Endothelial cell of umbilical vein (primary cell): ENCODE measurements at regions not wholly inside any gene's neighbourhood (a gene's known extent, or its start where the extent isn't known, plus 50 kb on each side); places are given as distances from the start of the nearest gene placed in this dataset.
A peak's percentile ranks its signal among the peaks of the same experiment; 100 is the strongest.

ENCODE experiments used
- BruUV-seq: library from RNA; stranded (reverse); fragments of 400-500 nt; replicated peaks from 2 replicates; lab custom pipeline; 2021; lab: Mats Ljungman, UMichigan
- CTCF ChIA-PET: fragments of 300-600, 350-600 bp; sonication (Branson Sonifier 250); formaldehyde crosslinking; loops from one replicate; lab custom pipeline; 2021; ENCODE audit warnings: antibody characterized with exemption, inconsistent platforms; lab: Charles Lee
- POLR2A ChIA-PET: fragments of 300-600, 350-600 bp; sonication (Branson Sonifier 250); formaldehyde crosslinking; loops from one replicate; lab custom pipeline; 2021; ENCODE audit warnings: antibody characterized with exemption, inconsistent platforms; lab: Charles Lee
- DNase-seq: peaks from one replicate; pipeline ENCODE4 v3.0.0-alpha.2; 2011; ENCODE audit warnings: low read depth, low spot score
- FAIRE-seq: peaks from 2 replicates; lab custom pipeline; 2011; peaks lifted over from hg19 to GRCh38; lab: Jason Lieb, UNC
- H2AFZ ChIP-seq: 2 replicates; pipeline ENCODE4 v1.6.0; 2012; ENCODE audit warnings: low read depth, low read length, control low read depth, inconsistent platforms
- H3K27ac ChIP-seq: 2 replicates; pipeline ENCODE4 v1.5.1; 2011; ENCODE audit warnings: low read depth, mild to moderate bottlenecking, control low read depth, low read length, moderate library complexity; ENCODE audit not compliant: insufficient read depth
- H3K27me3 ChIP-seq, 2 experiments: 2 replicates each; pipeline versions ENCODE4 v1.6.0 to v1.6.1; 2011; ENCODE audit warnings: low read length in 2 of 2, mixed read lengths in 1 of 2; ENCODE audit not compliant: control insufficient read depth in 2 of 2, insufficient read depth in 2 of 2
- H3K36me3 ChIP-seq, 2 experiments: 2 replicates in 1 of 2; 3 replicates in 1 of 2; pipeline ENCODE4 v1.5.1; 2011; ENCODE audit warnings: low read length in 2 of 2, mild to moderate bottlenecking in 1 of 2, moderate library complexity in 1 of 2; ENCODE audit not compliant: control insufficient read depth in 2 of 2, insufficient read depth in 2 of 2; ENCODE audit errors: extremely low read depth in 1 of 2
- H3K4me1 ChIP-seq: 3 replicates; pipeline ENCODE4 v1.5.1; 2011; ENCODE audit warnings: mild to moderate bottlenecking, low read length; ENCODE audit not compliant: control insufficient read depth, insufficient read depth; ENCODE audit errors: extremely low read depth
- H3K4me2 ChIP-seq: 2 replicates; pipeline ENCODE4 v1.6.1; 2011; ENCODE audit warnings: low read length, control low read depth, mixed read lengths; ENCODE audit not compliant: insufficient read depth
- H3K4me3 ChIP-seq, 3 experiments: fragments of 200-600 bp in 1 of 3; sonication (generic), shearing (Covaris generic) in 1 of 3; replicated peaks in 1 of 3; 2 replicates each; pipeline ENCODE4 v1.5.1; 2011 to 2016; ENCODE audit warnings: control low read depth in 3 of 3, low read length in 3 of 3, mild to moderate bottlenecking in 2 of 3, inconsistent platforms in 1 of 3, low read depth in 1 of 3, moderate library complexity in 1 of 3; ENCODE audit not compliant: insufficient read depth in 1 of 3
- H3K79me2 ChIP-seq: 2 replicates; pipeline ENCODE4 v1.6.0; 2012; ENCODE audit warnings: low read length, inconsistent platforms; ENCODE audit not compliant: control insufficient read depth, insufficient read depth
- H3K9ac ChIP-seq: replicated peaks from 2 replicates; pipeline ENCODE3; 2011; ENCODE audit warnings: low read length, control low read depth; ENCODE audit not compliant: insufficient read depth; ENCODE audit errors: extremely low read depth
- H3K9me1 ChIP-seq: replicated peaks from 3 replicates; pipeline ENCODE4 v1.6.0; 2011; ENCODE audit warnings: mild to moderate bottlenecking, low read length; ENCODE audit not compliant: control insufficient read depth, insufficient read depth; ENCODE audit errors: extremely low read depth
- H3K9me3 ChIP-seq: replicated peaks from 2 replicates; pipeline ENCODE4 v1.5.1; 2012; ENCODE audit warnings: low read length, inconsistent platforms; ENCODE audit not compliant: control insufficient read depth, insufficient read depth
- H4K20me1 ChIP-seq: replicated peaks from 2 replicates; pipeline ENCODE3; 2011; ENCODE audit warnings: mild to moderate bottlenecking, low read length; ENCODE audit not compliant: control insufficient read depth, insufficient read depth; ENCODE audit errors: extremely low read depth
- EZH2 ChIP-seq: IDR thresholded peaks from 2 replicates; pipeline ENCODE4 v1.6.1; 2012; ENCODE audit warnings: borderline replicate concordance, low read depth, mild to moderate bottlenecking, moderate library complexity, low read length, inconsistent platforms; ENCODE audit not compliant: severe bottlenecking
- GATA2 ChIP-seq: IDR thresholded peaks from 2 replicates; pipeline ENCODE4 v1.7.0; 2011; ENCODE audit warnings: low read depth, mild to moderate bottlenecking, moderate library complexity, mixed read lengths, low read length; ENCODE audit not compliant: insufficient read length, insufficient read depth
- JUN ChIP-seq: IDR thresholded peaks from 2 replicates; pipeline ENCODE4 v1.6.1; 2011; ENCODE audit warnings: borderline replicate concordance, low read depth; ENCODE audit not compliant: insufficient read length, insufficient read depth
- MAX ChIP-seq: IDR thresholded peaks from 2 replicates; pipeline ENCODE4 v1.6.1; 2011; ENCODE audit not compliant: insufficient read depth, insufficient read length
- MYC ChIP-seq: IDR thresholded peaks from one replicate; pipeline ENCODE4 v1.6.1; 2011; ENCODE audit warnings: mild to moderate bottlenecking, low read depth, low read length
- POLR2A ChIP-seq: IDR thresholded peaks from 2 replicates; pipeline ENCODE4 v1.6.1; 2012; ENCODE audit warnings: low read depth, mild to moderate bottlenecking, control low read depth, low read length
- POLR2AphosphoS5 ChIP-seq: IDR thresholded peaks from 2 replicates; pipeline ENCODE4 v1.6.1; 2012; ENCODE audit warnings: low read depth, mild to moderate bottlenecking, control low read depth, low read length, moderate library complexity; ENCODE audit not compliant: insufficient read depth
- dilution Hi-C: fragments of 300-500 bp; cut with MboI; formaldehyde crosslinking; loops from one replicate; pipeline ENCODE4 v1.15.0; 2019; ENCODE audit warnings: low sequenced_read_pairs; ENCODE audit not compliant: extremely low pct_ligation_motif_present
- intact Hi-C: fragments of 100-400 bp; cut with micrococcal nuclease; formaldehyde crosslinking; loops from one replicate; pipeline ENCODE4 v1.10.0; 2022

- CTCF ChIA-PET: interaction anchor here (0.7 kb wide), 1 partner anchor 21 kb away, joined by 3 read pairs; no protein-coding TSS in a partner anchor
- POLR2A ChIA-PET: interaction anchor here (1.1 kb wide), 1 partner anchor 136 kb away, joined by 3 read pairs; no protein-coding TSS in a partner anchor
- Histone ChIP-seq H4K20me1 (no peaks in the 10 kb centered on the region), H3K27ac (no peak overlapping the region), H3K27me3 (peaks cover 3% of the 10 kb centered on the region in 2 experiments), H3K9me1 (no peaks in the 10 kb centered on the region), H3K4me3 (no peak overlapping the region), H3K9me3 (no peaks in the 10 kb centered on the region), H2AFZ (peak overlapping the region; percentile 52), H3K4me2 (no peak overlapping the region), H3K9ac (no peak overlapping the region), H3K4me1 (peaks cover 10% of the 10 kb centered on the region), H3K79me2 (no peaks in the 10 kb centered on the region), H3K36me3 (no peaks in the 10 kb centered on the region)
- no peak for FAIRE-seq
- dilution Hi-C loops (no loop called here), intact Hi-C loops (loop anchor here (5.0 kb wide), 1 partner anchor 156 kb away; the partner anchor contains the start of gene NANOS1)
- no peak for TF ChIP-seq MYC
- no peak for TF ChIP-seq POLR2AphosphoS5
- no peak for TF ChIP-seq JUN
- no peak for TF ChIP-seq POLR2A
- no peak for TF ChIP-seq EZH2
- TF ChIP-seq GATA2: no peak
- no peak for TF ChIP-seq MAX
- no TSS peak for BruUV-seq
- DNase-seq: no peak
Measured at GRCh38 chr10:118871244-118871865, 116.6 kb upstream of the CACUL1 start.
